Calu3 (cell line): ENCODE measurements at regions not wholly inside any gene's neighbourhood (a gene's known extent, or its start where the extent isn't known, plus 50 kb on each side); places are given as distances from the start of the nearest gene placed in this dataset.
"Not testable (repeated sequence)": the region's sequence is repeated elsewhere in the genome, so short reads cannot be mapped to it uniquely, and the experiment has no call there.

ENCODE experiments used
- BruUV-seq: library from RNA; stranded (reverse); fragments of 400-500 nt; replicated peaks from 2 replicates; lab custom pipeline; 2021; lab: Mats Ljungman, UMichigan
- CTCF ChIA-PET: fragments of 300-600 bp; sonication (Branson Sonifier 250); formaldehyde crosslinking; loops from one replicate; lab custom pipeline; 2022; ENCODE audit warnings: antibody characterized with exemption; lab: Charles Lee
- DNase-seq: peaks from one replicate; pipeline ENCODE4 v3.0.0; 2022
- H3K27ac Mint-ChIP-seq: one replicate; pipeline ENCODE4 v1.8.0; 2022; ENCODE audit warnings: mixed read lengths; ENCODE audit not compliant: unreplicated experiment
- H3K27me3 Mint-ChIP-seq: one replicate; pipeline ENCODE4 v1.8.0; 2022; ENCODE audit warnings: mixed read lengths; ENCODE audit not compliant: unreplicated experiment
- H3K36me3 Mint-ChIP-seq: one replicate; pipeline ENCODE4 v1.8.0; 2022; ENCODE audit warnings: mild to moderate bottlenecking, moderate library complexity, mixed read lengths; ENCODE audit not compliant: insufficient read depth, unreplicated experiment
- H3K4me1 Mint-ChIP-seq: one replicate; pipeline ENCODE4 v1.8.0; 2022; ENCODE audit warnings: mild to moderate bottlenecking, low read depth, mixed read lengths; ENCODE audit not compliant: unreplicated experiment
- H3K4me3 Mint-ChIP-seq: one replicate; pipeline ENCODE4 v1.8.0; 2022; ENCODE audit warnings: mild to moderate bottlenecking, low read depth, moderate library complexity, mixed read lengths; ENCODE audit not compliant: unreplicated experiment
- H3K9me3 Mint-ChIP-seq: one replicate; pipeline ENCODE4 v1.8.0; 2022; ENCODE audit warnings: low read depth, mixed read lengths; ENCODE audit not compliant: unreplicated experiment
- intact Hi-C: fragments of 100-400 bp; cut with micrococcal nuclease; formaldehyde crosslinking; loops from one replicate; pipeline ENCODE4 v1.10.0; 2022; ENCODE audit not compliant: unreplicated experiment
- TF ChIP-seq, protein P1 (sequence below): fragments of 200-600 bp; IDR thresholded peaks from one replicate; pipeline ENCODE4 v1.8.0; 2022; ENCODE audit warnings: antibody characterized with exemption; ENCODE audit not compliant: unreplicated experiment

DNA sequence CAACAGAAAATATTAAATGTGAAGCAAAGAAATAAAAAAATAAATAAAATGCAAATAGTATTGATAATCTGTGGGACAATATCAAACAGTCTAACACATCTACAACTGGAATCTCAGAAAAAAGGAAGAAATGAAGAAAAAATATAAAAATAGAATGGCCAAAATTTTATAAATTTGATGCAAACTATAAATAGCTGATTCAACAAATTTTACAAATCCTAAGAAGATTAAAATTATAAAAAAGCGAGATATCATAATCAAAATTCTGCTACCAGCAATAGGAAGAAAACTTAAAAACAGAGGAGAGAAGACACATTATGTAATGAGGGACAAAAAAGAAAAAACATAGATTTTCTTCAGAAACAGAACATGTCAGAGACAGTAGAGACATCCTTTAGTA, 129.2 kb upstream of the IRX1 start:
- Mint-ChIP-seq H3K36me3 (no peaks in the 10 kb centered on the region), H3K4me3 (no peak overlapping the region), H3K27ac (no peak overlapping the region), H3K4me1 (no peaks in the 10 kb centered on the region), H3K27me3 (no peaks in the 10 kb centered on the region), H3K9me3 (peaks cover 6% of the 10 kb centered on the region)
- BruUV-seq = no TSS peak
- CTCF ChIA-PET = no interaction called here
- intact Hi-C loops = no loop called here
- TF ChIP-seq, protein P1, sequence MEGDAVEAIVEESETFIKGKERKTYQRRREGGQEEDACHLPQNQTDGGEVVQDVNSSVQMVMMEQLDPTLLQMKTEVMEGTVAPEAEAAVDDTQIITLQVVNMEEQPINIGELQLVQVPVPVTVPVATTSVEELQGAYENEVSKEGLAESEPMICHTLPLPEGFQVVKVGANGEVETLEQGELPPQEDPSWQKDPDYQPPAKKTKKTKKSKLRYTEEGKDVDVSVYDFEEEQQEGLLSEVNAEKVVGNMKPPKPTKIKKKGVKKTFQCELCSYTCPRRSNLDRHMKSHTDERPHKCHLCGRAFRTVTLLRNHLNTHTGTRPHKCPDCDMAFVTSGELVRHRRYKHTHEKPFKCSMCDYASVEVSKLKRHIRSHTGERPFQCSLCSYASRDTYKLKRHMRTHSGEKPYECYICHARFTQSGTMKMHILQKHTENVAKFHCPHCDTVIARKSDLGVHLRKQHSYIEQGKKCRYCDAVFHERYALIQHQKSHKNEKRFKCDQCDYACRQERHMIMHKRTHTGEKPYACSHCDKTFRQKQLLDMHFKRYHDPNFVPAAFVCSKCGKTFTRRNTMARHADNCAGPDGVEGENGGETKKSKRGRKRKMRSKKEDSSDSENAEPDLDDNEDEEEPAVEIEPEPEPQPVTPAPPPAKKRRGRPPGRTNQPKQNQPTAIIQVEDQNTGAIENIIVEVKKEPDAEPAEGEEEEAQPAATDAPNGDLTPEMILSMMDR = no peak
- no peak for DNase-seq

DNA sequence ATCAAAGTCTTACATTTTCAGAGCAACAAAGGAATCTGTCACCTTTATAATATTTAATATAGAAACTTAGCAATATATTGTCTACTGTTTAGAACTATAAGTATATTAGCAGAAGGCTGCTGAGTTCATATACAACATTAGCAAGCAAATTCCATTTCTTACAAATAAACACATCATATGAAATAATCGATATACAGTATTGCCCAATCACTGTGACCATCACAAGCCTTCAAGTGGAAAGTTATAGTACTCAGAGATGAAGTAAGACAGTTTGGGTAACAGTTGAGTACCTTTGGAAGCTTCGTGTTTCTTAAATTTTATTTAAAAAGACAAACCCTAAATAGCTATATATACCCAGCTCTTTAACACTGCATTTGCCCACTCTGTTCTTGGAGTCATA, 135.2 kb upstream of the IRX1 start:
- Mint-ChIP-seq H3K27ac (no peak overlapping the region), H3K9me3 (peaks cover 10% of the 10 kb centered on the region), H3K4me1 (no peaks in the 10 kb centered on the region), H3K36me3 (no peaks in the 10 kb centered on the region), H3K27me3 (no peaks in the 10 kb centered on the region), H3K4me3 (no peak overlapping the region)
- no peak for DNase-seq
- no TSS peak for BruUV-seq
- intact Hi-C loops = no loop called here
- CTCF ChIA-PET = no interaction called here
- TF ChIP-seq, protein P1 = no peak

DNA sequence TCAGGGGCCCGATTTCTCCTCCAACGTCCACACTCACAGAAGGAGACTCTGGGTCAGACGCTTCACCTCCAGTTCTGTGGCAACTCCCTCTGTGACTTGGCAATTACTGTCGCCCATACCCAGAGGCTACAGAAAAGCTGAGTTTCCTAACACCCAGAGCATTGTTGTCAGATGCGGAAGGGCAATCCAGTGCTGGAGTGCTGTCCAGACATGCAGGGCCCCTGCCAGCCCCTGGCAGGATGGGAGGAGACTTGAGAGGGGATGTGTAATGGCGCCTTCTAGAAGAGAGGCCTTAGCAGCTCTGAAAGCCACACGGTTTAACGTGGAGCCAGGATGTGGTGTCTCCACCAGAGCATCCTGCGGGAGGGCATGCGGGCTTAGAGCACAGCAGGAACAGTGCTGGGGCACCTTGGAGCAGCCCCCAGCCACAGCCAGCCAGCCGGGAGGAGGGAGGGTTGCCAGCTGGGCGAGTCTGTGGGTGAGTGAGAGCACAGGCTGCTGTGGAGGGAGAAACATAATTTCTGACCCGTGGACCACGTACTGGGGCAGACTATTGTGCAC, 139.4 kb upstream of the IRX1 start:
- Mint-ChIP-seq H3K36me3 (no peaks in the 10 kb centered on the region), H3K4me3 (no peak overlapping the region), H3K9me3 (peaks cover 8% of the 10 kb centered on the region), H3K4me1 (no peaks in the 10 kb centered on the region), H3K27me3 (no peaks in the 10 kb centered on the region), H3K27ac (no peak overlapping the region)
- no peak for DNase-seq
- intact Hi-C loops = no loop called here
- TF ChIP-seq, protein P1 = no peak
- BruUV-seq = no TSS peak
- CTCF ChIA-PET = no interaction called here

DNA sequence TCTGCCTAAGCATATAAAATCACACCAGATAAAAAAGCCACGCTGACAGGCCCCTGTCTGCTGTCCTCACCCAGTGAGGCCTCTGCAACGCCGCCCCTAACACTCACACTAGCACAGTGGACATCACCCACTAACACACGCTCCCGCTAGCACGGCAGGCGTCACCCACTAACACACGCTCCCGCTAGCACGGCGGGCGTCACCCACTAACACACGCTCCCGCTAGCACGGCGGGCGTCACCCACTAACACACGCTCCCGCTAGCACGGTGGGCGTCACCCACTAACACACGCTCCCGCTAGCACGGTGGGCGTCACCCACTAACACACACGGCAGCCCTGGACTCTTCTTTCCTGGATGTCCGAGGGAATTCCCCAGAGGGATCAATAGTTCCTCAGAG, 141.6 kb upstream of the IRX1 start:
- H3K36me3 Mint-ChIP-seq, intact Hi-C loops, DNase-seq, H3K27ac Mint-ChIP-seq, H3K27me3 Mint-ChIP-seq, BruUV-seq, H3K4me1 Mint-ChIP-seq, CTCF ChIA-PET, H3K4me3 Mint-ChIP-seq, H3K9me3 Mint-ChIP-seq: not testable (repeated sequence)

DNA sequence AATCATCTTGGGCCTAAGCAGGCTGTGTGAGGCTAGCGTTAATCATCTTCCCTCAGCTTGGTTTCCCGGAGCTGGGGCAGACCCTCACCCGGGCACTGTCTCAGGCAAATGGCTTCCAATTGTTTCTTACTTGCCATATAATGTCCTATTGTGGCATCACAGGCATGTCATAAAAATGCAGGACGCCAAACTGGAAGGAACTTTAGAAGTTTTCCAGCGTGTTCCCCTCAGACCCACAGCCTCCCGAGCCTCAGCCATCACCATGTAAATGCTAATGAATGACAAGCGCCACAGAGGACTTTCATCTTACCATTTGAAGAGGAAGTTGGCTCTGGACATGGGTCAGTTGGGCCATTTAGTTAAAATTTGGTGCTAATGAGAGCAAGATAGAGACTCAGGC, 143.0 kb upstream of the IRX1 start:
- H3K4me3 Mint-ChIP-seq = no peak overlapping the region
- TF ChIP-seq, protein P1 = no peak
- CTCF ChIA-PET = no interaction called here
- BruUV-seq = no TSS peak
- no peak overlapping the region for H3K27ac Mint-ChIP-seq
- DNase-seq = no peak
- intact Hi-C loops = no loop called here
- H3K4me1 Mint-ChIP-seq = no peaks in the 10 kb centered on the region
- no peaks in the 10 kb centered on the region for H3K27me3 Mint-ChIP-seq
- H3K9me3 Mint-ChIP-seq = peaks cover 4% of the 10 kb centered on the region
- H3K36me3 Mint-ChIP-seq = no peaks in the 10 kb centered on the region
